Anterior cingulate cortex (tissue), 58 donors: ENCODE measurements at regions not wholly inside any gene's neighbourhood (a gene's known extent, or its start where the extent isn't known, plus 50 kb on each side); places are given as distances from the start of the nearest gene placed in this dataset.

ENCODE experiments used
- DNase-seq, 58 donors: peaks; one replicate each; lab custom pipeline; 2025; lab: John Stamatoyannopoulos, UW

GRCh38 chr11:95337972-95338429, 107.0 kb upstream of the SESN3 start:
- DNase-seq: peak in 1 of 58 donors; percentile 35

- peak in 55 of 58 donors; percentile 5 to 87 (median 59) for DNase-seq
Observed at GRCh38 chr11:95337175-95337957, 106.4 kb upstream of the SESN3 start.

- DNase-seq: no peak
Observed at GRCh38 chr11:95335989-95336388, 105.0 kb upstream of the SESN3 start.

GRCh38 chr11:95331161-95331560, 100.2 kb upstream of the SESN3 start:
- no peak for DNase-seq

GRCh38 chr11:95330302-95330701, 99.3 kb upstream of the SESN3 start:
- DNase-seq: no peak

GRCh38 chr11:95327273-95327948, 96.4 kb upstream of the SESN3 start:
- no peak for DNase-seq

- no peak for DNase-seq
Observed at GRCh38 chr11:95325777-95326258, 94.8 kb upstream of the SESN3 start.

GRCh38 chr11:95324826-95325225, 93.8 kb upstream of the SESN3 start:
- no peak for DNase-seq

- no peak for DNase-seq
Observed at GRCh38 chr11:95322539-95322938, 91.5 kb upstream of the SESN3 start.

- DNase-seq: no peak
Observed at GRCh38 chr11:95318498-95318897, 87.5 kb upstream of the SESN3 start.

GRCh38 chr11:95308512-95309035, 77.6 kb upstream of the SESN3 start:
- no peak for DNase-seq

GRCh38 chr11:95307286-95307685, 76.3 kb upstream of the SESN3 start:
- no peak for DNase-seq

- DNase-seq: no peak
Observed at GRCh38 chr11:95306801-95307200, 75.8 kb upstream of the SESN3 start.

- DNase-seq: no peak
Observed at GRCh38 chr11:95306123-95306522, 75.1 kb upstream of the SESN3 start.

GRCh38 chr11:95305705-95306104, 74.7 kb upstream of the SESN3 start:
- DNase-seq: no peak

GRCh38 chr11:95304777-95305176, 73.8 kb upstream of the SESN3 start:
- no peak for DNase-seq

- no peak for DNase-seq
Observed at GRCh38 chr11:95302211-95302610, 71.2 kb upstream of the SESN3 start.

GRCh38 chr11:95301474-95301873, 70.5 kb upstream of the SESN3 start:
- DNase-seq: no peak

- no peak for DNase-seq
Observed at GRCh38 chr11:95299078-95299679, 68.2 kb upstream of the SESN3 start.

GRCh38 chr11:95297680-95298452, 66.9 kb upstream of the SESN3 start:
- DNase-seq: no peak
